ENCODE measurements at regions not wholly inside any gene's neighbourhood (a gene's known extent, or its start where the extent isn't known, plus 50 kb on each side); places are given as distances from the start of the nearest gene placed in this dataset.

GRCh38 chr11:30811226-30811755 is 225.1 kb upstream of the MPPED2 start:
- Histone ChIP-seq H3K27me3 (no peaks in the 10 kb centered on the region), H3K9me3 (no peaks in the 10 kb centered on the region), H3K4me3 (no peak overlapping the region), H3K27ac (no peak overlapping the region), H3K4me1 (no peaks in the 10 kb centered on the region), H3K36me3 (no peaks in the 10 kb centered on the region)
- ATAC-seq, result no peak
- no peak for DNase-seq
- intact Hi-C loops (cut with DNase I), result no loop called here
- no peak for TF ChIP-seq CTCF (IDR thresholded peaks at IDR 0.05)

- TF ChIP-seq CTCF (IDR thresholded peaks at IDR 0.05), result no peak
- peaks cover 0 to 4% of the 10 kb centered on the region in 2 donors for H3K9me3 ChIP-seq
- intact Hi-C loops (cut with DNase I), result no loop called here
- no peak for ATAC-seq
- H3K27me3 ChIP-seq, result no peaks in the 10 kb centered on the region
- no peak for DNase-seq
- H3K36me3 ChIP-seq, result no peaks in the 10 kb centered on the region
- no peak overlapping the region for H3K4me3 ChIP-seq
- H3K27ac ChIP-seq, result no peak overlapping the region
- H3K4me1 ChIP-seq, result no peaks in the 10 kb centered on the region
Observed at GRCh38 chr11:30810116-30810515, 224.0 kb upstream of the MPPED2 start.

- Histone ChIP-seq H3K36me3 (no peaks in the 10 kb centered on the region), H3K9me3 (peaks cover 0 to 6% of the 10 kb centered on the region in 2 donors), H3K27ac (no peak overlapping the region), H3K4me3 (no peak overlapping the region), H3K4me1 (no peaks in the 10 kb centered on the region), H3K27me3 (no peaks in the 10 kb centered on the region)
- intact Hi-C loops (cut with DNase I), result no loop called here
- DNase-seq (no peak), ATAC-seq (no peak)
- TF ChIP-seq CTCF (IDR thresholded peaks at IDR 0.05), result no peak
Observed at GRCh38 chr11:30801357-30801756, 215.2 kb upstream of the MPPED2 start.

GRCh38 chr11:30800904-30801303 is 214.8 kb upstream of the MPPED2 start:
- Histone ChIP-seq H3K4me3 (no peak overlapping the region), H3K27ac (no peak overlapping the region), H3K9me3 (peaks cover 0 to 4% of the 10 kb centered on the region in 2 donors), H3K27me3 (no peaks in the 10 kb centered on the region), H3K36me3 (no peaks in the 10 kb centered on the region), H3K4me1 (no peaks in the 10 kb centered on the region)
- no peak for TF ChIP-seq CTCF (IDR thresholded peaks at IDR 0.05)
- intact Hi-C loops (cut with DNase I), result no loop called here
- ATAC-seq (no peak), DNase-seq (no peak)

GRCh38 chr11:30798547-30799236 is 212.5 kb upstream of the MPPED2 start:
- Histone ChIP-seq H3K27ac (no peak overlapping the region), H3K36me3 (no peaks in the 10 kb centered on the region), H3K27me3 (no peaks in the 10 kb centered on the region), H3K4me3 (no peak overlapping the region), H3K9me3 (peaks cover 0 to 2% of the 10 kb centered on the region in 2 donors), H3K4me1 (no peaks in the 10 kb centered on the region)
- ATAC-seq, result no peak
- TF ChIP-seq CTCF (IDR thresholded peaks at IDR 0.05), result no peak
- intact Hi-C loops (cut with DNase I), result no loop called here
- DNase-seq, result no peak

Data from left lung (tissue), 4 donors.